ENCODE measurements at regions not wholly inside any gene's neighbourhood (a gene's known extent, or its start where the extent isn't known, plus 50 kb on each side); places are given as distances from the start of the nearest gene placed in this dataset.

DNA sequence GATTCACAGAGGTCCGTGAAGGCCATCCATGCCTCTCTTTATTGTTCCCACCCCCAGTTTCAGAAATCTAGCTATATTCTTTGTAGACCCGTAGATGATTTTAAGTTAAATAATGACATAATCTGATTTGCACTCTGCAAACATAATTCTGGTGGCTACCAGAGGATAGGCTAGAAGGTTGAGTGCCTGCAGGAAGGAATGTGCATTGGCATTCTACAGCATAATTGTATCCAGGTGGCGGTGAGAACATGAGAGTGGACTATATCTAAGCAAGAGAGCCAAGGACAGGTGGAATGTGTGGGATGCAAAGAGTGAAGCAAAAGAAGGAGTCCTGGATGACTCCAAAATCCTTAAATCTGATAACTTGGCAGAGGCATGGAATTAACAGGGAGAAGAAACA, 298.5 kb upstream of the MME start:
- TF ChIP-seq, protein P1, sequence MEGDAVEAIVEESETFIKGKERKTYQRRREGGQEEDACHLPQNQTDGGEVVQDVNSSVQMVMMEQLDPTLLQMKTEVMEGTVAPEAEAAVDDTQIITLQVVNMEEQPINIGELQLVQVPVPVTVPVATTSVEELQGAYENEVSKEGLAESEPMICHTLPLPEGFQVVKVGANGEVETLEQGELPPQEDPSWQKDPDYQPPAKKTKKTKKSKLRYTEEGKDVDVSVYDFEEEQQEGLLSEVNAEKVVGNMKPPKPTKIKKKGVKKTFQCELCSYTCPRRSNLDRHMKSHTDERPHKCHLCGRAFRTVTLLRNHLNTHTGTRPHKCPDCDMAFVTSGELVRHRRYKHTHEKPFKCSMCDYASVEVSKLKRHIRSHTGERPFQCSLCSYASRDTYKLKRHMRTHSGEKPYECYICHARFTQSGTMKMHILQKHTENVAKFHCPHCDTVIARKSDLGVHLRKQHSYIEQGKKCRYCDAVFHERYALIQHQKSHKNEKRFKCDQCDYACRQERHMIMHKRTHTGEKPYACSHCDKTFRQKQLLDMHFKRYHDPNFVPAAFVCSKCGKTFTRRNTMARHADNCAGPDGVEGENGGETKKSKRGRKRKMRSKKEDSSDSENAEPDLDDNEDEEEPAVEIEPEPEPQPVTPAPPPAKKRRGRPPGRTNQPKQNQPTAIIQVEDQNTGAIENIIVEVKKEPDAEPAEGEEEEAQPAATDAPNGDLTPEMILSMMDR (IDR thresholded peaks at IDR 0.05; ENCODE audit: insufficient read depth, low read depth, low read length, missing control alignments): peak; percentile 10
- no peak for DNase-seq (ENCODE audit: low read depth)
- no peak overlapping the region for H3K4me3 ChIP-seq (ENCODE audit: low read length)

DNA sequence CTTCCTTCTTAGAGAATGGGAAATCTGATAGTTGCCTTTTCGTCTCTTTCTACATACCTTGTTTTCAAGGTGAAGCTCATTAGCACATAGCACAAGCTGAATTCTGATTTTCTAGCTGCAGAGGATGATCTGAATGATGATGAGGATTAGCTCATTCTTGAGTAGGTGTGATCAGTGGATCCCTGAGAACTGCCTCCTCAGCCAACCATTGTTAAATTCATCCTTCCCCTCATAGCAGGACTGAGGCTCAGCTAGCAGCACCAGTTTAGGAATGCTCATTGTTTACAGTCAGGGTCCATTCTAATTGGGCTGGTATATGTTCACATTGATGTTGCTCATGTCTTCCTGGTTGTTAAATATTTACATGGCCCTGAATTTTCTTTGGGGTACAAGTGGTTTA, 299.9 kb upstream of the MME start:
- TF ChIP-seq, protein P1 (IDR thresholded peaks at IDR 0.05; ENCODE audit: insufficient read depth, low read depth, low read length, missing control alignments): no peak
- no peak for DNase-seq (ENCODE audit: low read depth)
- H3K4me3 ChIP-seq (ENCODE audit: low read length): no peak overlapping the region

DNA sequence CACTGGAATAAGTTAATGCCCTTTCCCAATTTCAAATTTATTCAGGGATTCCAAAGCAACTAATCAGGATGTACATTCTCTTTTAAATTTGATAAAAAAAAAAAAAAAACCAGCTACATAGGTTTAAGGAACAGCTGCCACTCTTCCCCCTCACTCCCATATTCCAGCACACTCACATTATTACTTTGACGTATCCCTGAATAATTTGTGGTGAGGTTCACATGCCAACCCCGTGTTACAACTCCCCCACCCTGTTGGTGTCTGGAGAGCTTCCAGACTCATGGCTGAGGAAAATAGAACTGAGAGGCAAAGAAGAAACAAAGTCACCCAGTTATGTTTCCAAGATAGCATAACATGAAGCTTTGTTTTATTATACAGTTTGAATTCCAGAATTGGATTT, 300.5 kb upstream of the MME start:
- H3K4me3 ChIP-seq (ENCODE audit: low read length): no peak overlapping the region
- peak; percentile 59 for DNase-seq (ENCODE audit: low read depth)
- TF ChIP-seq, protein P1 (IDR thresholded peaks at IDR 0.05; ENCODE audit: insufficient read depth, low read depth, low read length, missing control alignments): no peak

DNA sequence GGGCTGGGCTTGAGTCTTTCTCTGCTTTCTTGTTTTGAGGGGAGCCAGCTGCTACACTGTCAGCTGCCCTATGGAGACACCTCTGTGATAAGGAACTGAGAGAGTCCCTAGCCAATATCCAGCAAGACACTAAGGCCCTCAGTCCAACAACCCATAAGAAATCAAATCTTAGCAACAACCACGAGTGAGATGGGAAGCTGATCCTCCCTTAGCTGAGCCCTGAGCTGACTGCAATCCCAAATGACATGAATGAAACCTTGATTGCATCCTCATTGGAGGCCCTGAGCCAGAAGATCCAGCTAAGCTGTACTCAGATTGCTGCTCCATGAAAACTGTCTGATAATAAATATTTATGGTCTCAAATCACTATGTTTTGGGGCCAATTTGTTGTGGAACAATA, 302.1 kb upstream of the MME start:
- DNase-seq (ENCODE audit: low read depth): no peak
- TF ChIP-seq, protein P1 (IDR thresholded peaks at IDR 0.05; ENCODE audit: insufficient read depth, low read depth, low read length, missing control alignments): no peak
- H3K4me3 ChIP-seq (ENCODE audit: low read length): no peak overlapping the region

DNA sequence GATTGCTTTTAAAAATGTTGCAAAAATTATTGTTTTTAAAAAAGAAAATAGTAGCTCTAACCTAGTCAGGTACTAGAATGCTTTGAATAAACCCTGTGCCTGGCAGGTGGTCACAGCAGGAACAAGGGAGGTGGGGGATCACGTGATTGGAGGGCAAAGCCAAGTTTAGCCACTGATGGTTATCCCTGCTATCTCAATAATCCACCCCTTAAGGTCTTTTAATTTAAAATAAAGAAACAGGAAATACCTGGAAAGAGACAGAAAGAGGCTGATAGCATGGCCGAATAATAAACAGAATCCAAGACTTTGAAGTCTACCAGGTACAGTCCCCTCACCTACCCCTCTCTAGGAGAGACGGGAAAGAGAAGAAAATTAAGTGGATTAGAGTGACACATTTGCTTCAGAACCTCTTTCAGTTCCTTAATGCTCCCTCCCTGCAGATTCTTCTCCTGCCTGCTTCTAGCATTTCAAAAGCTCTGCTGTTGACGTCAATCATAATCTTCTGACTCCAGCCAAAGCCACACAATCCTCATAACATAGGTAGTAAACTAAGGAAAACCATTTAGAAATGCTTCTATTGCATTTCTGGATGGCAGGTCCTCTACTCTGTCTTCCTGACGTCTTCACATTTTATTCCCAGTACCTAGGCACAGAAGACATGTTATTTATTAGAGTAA, 303.4 kb upstream of the MME start:
- H3K4me3 ChIP-seq (ENCODE audit: low read length): no peak overlapping the region
- DNase-seq (ENCODE audit: low read depth): no peak
- TF ChIP-seq, protein P1 (IDR thresholded peaks at IDR 0.05; ENCODE audit: insufficient read depth, low read depth, low read length, missing control alignments): no peak

DNA sequence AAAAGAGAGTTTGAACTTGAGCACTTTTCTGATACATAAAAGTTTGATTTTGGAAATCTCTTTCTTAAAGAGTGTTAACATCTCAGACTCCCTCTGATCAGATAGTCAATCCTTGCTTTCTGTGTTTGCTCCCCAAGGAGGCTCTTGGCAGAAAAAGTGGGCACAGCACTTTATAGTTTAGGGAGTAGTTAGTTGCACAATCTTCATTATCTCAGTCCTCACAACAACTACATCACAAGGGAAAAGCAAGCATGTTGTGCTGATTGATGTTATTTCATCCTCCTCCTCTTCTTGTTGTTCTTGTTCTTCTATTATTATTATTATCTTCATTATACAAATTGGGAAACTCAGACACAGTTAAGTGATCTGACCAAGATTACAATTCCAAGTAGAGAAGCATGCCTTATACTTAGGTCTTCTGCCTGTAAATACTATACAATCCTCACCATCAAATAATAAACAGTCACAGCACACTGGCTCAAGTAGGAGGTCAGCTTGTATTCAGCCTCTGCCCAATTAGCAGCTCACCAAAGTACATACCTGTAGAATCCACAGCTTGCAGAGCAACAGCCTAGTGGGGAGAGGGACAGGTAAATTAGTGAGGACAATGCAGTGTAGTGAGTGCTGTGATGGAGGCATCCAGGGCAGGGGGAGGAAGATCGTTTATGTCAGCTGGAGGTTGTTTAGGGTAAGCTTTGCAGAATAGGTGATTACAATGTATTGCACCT, 304.1 kb upstream of the MME start:
- H3K4me3 ChIP-seq (ENCODE audit: low read length): no peak overlapping the region
- TF ChIP-seq, protein P1 (IDR thresholded peaks at IDR 0.05; ENCODE audit: insufficient read depth, low read depth, low read length, missing control alignments): no peak
- DNase-seq (ENCODE audit: low read depth): no peak

All from epithelial cell of esophagus (primary cell).